Progenitor cell of endocrine pancreas (in vitro differentiated cells): ENCODE measurements at regions not wholly inside any gene's neighbourhood (a gene's known extent, or its start where the extent isn't known, plus 50 kb on each side); places are given as distances from the start of the nearest gene placed in this dataset.
"Not testable (repeated sequence)": the region's sequence is repeated elsewhere in the genome, so short reads cannot be mapped to it uniquely, and the experiment has no call there.

Experiments used
- DNase-seq: peaks from one replicate; pipeline ENCODE4 v3.0.0; 2021; ENCODE audit warnings: low spot score; ENCODE audit not compliant: unreplicated experiment
- H3K27ac Mint-ChIP-seq: 2 replicates; pipeline ENCODE4 v1.8.0; 2021; ENCODE audit warnings: mild to moderate bottlenecking, moderate library complexity, mixed read lengths
- H3K27me3 Mint-ChIP-seq: 2 replicates; pipeline ENCODE4 v1.8.0; 2021; ENCODE audit warnings: mixed read lengths
- H3K36me3 Mint-ChIP-seq: 2 replicates; pipeline ENCODE4 v1.8.0; 2022; ENCODE audit warnings: mixed read lengths; ENCODE audit not compliant: insufficient read depth
- H3K4me1 Mint-ChIP-seq: 2 replicates; pipeline ENCODE4 v1.8.0; 2021; ENCODE audit warnings: low read depth, mixed read lengths
- H3K4me3 Mint-ChIP-seq: 2 replicates; pipeline ENCODE4 v1.8.0; 2021; ENCODE audit warnings: low read depth, mild to moderate bottlenecking, moderate library complexity, mixed read lengths
- H3K9me3 Mint-ChIP-seq: 2 replicates; pipeline ENCODE4 v1.8.0; 2021; ENCODE audit warnings: low read depth, mixed read lengths
- TF ChIP-seq, protein P1 (sequence below): fragments of 200-600 bp; sonication (generic); IDR thresholded peaks from one replicate; pipeline ENCODE4 v1.5.0; 2021; ENCODE audit warnings: antibody characterized with exemption, mild to moderate bottlenecking; ENCODE audit not compliant: unreplicated experiment

DNA sequence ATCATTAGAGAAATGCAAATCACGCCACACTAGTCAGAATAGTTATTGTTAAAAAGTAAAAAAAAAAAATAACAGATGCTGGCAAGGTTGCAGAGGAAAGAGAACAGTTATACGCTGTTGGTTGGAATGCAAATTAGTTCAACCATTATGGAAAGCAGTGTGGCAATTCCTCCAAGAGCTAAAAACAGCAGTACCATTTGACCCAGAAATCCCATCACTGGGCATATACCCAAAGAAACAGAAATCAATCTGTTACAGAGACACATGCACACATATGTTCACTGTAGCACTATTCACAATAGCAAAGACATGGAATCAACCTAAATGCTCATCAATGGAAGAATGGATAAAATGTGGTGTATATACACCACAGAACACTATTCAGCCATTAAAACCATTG lies 388.7 kb upstream of the FMR1 start:
- Mint-ChIP-seq H3K27ac (no peak overlapping the region), H3K27me3 (no peaks in the 10 kb centered on the region), H3K9me3 (peaks cover 21% of the 10 kb centered on the region), H3K4me3 (no peak overlapping the region), H3K36me3 (no peaks in the 10 kb centered on the region), H3K4me1 (no peaks in the 10 kb centered on the region)
- TF ChIP-seq, protein P1, sequence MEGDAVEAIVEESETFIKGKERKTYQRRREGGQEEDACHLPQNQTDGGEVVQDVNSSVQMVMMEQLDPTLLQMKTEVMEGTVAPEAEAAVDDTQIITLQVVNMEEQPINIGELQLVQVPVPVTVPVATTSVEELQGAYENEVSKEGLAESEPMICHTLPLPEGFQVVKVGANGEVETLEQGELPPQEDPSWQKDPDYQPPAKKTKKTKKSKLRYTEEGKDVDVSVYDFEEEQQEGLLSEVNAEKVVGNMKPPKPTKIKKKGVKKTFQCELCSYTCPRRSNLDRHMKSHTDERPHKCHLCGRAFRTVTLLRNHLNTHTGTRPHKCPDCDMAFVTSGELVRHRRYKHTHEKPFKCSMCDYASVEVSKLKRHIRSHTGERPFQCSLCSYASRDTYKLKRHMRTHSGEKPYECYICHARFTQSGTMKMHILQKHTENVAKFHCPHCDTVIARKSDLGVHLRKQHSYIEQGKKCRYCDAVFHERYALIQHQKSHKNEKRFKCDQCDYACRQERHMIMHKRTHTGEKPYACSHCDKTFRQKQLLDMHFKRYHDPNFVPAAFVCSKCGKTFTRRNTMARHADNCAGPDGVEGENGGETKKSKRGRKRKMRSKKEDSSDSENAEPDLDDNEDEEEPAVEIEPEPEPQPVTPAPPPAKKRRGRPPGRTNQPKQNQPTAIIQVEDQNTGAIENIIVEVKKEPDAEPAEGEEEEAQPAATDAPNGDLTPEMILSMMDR = no peak
- DNase-seq = no peak

DNA sequence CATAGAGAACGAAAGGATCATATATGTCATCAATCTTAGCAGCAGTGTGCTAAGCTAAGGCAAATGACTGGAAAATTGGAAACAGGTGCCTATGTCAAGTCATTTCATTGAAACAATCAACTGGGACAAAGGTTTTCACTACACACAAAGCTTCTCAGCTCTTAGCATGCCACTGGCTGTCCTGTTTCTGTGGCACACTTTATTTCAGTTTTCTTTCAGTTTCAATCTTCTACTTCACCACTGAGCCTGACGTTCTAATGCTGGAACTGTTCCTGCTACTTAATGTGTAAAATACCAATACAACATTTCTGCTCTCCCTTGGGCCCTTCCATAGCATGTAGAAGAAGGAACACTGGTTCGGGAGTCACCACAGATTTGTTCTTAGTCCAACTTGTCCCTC lies 378.3 kb upstream of the FMR1 start:
- Mint-ChIP-seq H3K9me3 (peaks cover 14% of the 10 kb centered on the region), H3K27ac (no peak overlapping the region), H3K36me3 (no peaks in the 10 kb centered on the region), H3K27me3 (no peaks in the 10 kb centered on the region), H3K4me1 (no peaks in the 10 kb centered on the region), H3K4me3 (no peak overlapping the region)
- TF ChIP-seq, protein P1 = no peak
- no peak for DNase-seq

DNA sequence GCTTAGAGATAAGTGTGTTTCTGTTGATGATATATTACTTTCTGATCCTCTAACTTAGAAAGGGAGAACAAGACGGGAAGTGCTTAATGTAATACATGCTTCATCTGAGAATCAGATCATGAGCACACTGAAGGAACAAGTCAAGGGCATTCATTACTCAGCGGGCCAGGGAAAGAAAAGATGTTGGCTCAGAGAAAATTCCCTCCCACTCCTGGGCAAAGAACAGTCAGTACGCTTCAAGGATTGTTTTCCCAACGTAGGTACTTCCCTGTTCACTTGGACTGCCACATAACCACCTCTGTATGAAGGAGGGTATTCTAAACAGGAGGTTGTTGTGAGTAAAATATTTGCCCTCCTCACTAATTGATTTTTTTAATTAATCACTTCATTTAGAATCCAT lies 374.5 kb upstream of the FMR1 start:
- Mint-ChIP-seq H3K4me1 (no peaks in the 10 kb centered on the region), H3K4me3 (no peak overlapping the region), H3K36me3 (no peaks in the 10 kb centered on the region), H3K27ac (no peak overlapping the region), H3K9me3 (peaks cover 6% of the 10 kb centered on the region), H3K27me3 (no peaks in the 10 kb centered on the region)
- TF ChIP-seq, protein P1 = no peak
- DNase-seq = no peak

DNA sequence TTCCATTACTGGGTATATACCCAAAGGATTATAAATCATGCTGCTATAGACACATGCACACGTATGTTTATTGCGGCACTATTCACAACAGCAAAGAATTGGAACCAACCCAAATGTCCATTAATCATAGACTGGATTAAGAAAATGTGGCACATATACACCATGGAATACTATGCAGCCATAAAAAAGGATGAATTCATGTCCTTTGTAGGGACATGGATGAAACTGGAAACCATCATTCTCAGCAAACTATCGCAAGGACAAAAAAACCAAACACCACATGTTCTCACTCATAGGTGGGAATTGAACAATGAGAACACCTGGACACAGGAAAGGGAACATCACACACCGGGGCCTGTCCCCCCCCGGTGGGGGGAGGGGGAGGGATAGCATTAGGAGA lies 363.7 kb upstream of the FMR1 start:
- H3K36me3 Mint-ChIP-seq, H3K9me3 Mint-ChIP-seq, H3K27ac Mint-ChIP-seq, DNase-seq, H3K4me1 Mint-ChIP-seq, H3K27me3 Mint-ChIP-seq, H3K4me3 Mint-ChIP-seq: not testable (repeated sequence)

DNA sequence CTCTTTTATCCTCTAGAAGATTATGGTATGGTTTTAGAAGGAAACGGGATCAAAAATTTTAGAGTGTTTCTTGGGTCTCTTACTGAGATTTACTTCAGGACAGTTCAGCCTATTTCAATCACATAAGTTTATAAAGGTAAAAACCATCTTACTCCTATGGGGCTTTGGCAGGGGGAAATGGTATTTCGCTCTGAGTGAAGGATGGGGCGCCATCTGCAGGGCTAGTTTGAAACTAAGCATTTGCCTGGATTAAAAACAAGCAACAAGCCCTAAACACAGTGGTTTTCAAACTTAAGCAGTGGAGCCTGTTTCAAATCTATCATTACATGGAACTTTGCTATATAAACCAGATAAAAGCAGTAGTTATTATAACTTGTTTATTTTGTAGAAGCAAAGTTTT lies 361.5 kb upstream of the FMR1 start:
- no peaks in the 10 kb centered on the region for H3K36me3 Mint-ChIP-seq
- H3K27ac Mint-ChIP-seq = no peak overlapping the region
- no peaks in the 10 kb centered on the region for H3K4me1 Mint-ChIP-seq
- H3K27me3 Mint-ChIP-seq = no peaks in the 10 kb centered on the region
- TF ChIP-seq, protein P1 = peak; percentile 65
- H3K4me3 Mint-ChIP-seq = no peak overlapping the region
- peaks cover 14% of the 10 kb centered on the region for H3K9me3 Mint-ChIP-seq
- DNase-seq = no peak

DNA sequence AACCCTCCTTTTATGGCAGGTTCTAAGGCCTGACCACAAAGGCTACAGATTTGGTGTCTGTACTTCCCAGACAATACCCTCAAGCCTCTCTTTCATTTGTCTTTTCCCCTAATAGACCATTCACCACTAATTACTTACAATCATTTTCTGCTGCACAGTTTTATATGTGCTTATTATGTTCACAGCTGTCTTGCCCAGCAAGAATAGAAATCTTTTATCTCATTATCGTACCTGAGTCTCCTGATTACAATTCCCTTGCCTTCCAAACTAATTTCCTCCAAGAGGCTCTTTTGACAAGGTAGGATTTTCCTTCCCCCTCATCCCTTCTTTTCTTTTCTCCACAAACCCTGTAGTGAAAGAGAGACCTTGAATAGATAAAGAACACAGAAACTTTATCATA lies 352.5 kb upstream of the FMR1 start:
- DNase-seq = no peak
- TF ChIP-seq, protein P1 = no peak
- Mint-ChIP-seq H3K4me1 (no peaks in the 10 kb centered on the region), H3K9me3 (peaks cover 15% of the 10 kb centered on the region), H3K27me3 (no peaks in the 10 kb centered on the region), H3K27ac (no peak overlapping the region), H3K36me3 (no peaks in the 10 kb centered on the region), H3K4me3 (no peak overlapping the region)
